Neural cell (in vitro differentiated cells): ENCODE measurements at regions not wholly inside any gene's neighbourhood (a gene's known extent, or its start where the extent isn't known, plus 50 kb on each side); places are given as distances from the start of the nearest gene placed in this dataset.

Experiments
- H2AFZ ChIP-seq: fragments of 200-600, 300-800 bp; sonication (generic), shearing (Covaris generic); 2 replicates; pipeline ENCODE4 v1.6.0; 2014; ENCODE audit warnings: low read depth, mild to moderate bottlenecking, antibody characterized with exemption, low read length, moderate library complexity
- H3F3A ChIP-seq: fragments of 200-600 bp; shearing (Covaris generic); 2 replicates; pipeline ENCODE4 v1.6.1; 2016; ENCODE audit warnings: mild to moderate bottlenecking, moderate library complexity, mixed read lengths, antibody characterized with exemption, low read length; ENCODE audit not compliant: insufficient read depth, poor library complexity, severe bottlenecking
- H3K27ac ChIP-seq: fragments of 200-600, 300-800 bp; sonication (generic), shearing (Covaris generic); 2 replicates; pipeline ENCODE4 v1.5.1; 2014; ENCODE audit warnings: mild to moderate bottlenecking, low read length, moderate library complexity
- H3K27me3 ChIP-seq: fragments of 300-800, 200-600 bp; sonication (generic), shearing (Covaris generic); 2 replicates; pipeline ENCODE4 v1.6.0; 2014; ENCODE audit warnings: mild to moderate bottlenecking, low read depth, low read length, moderate library complexity; ENCODE audit not compliant: insufficient read depth
- H3K36me3 ChIP-seq: fragments of 300-800, 200-600 bp; sonication (generic), shearing (Covaris generic); 2 replicates; pipeline ENCODE4 v1.5.1; 2014; ENCODE audit warnings: mild to moderate bottlenecking, antibody characterized with exemption, low read length, moderate library complexity; ENCODE audit not compliant: insufficient read depth
- H3K4me2 ChIP-seq: fragments of 300-800, 200-600 bp; sonication (generic), shearing (Covaris generic); 2 replicates; pipeline ENCODE4 v1.6.0; 2014; ENCODE audit warnings: mild to moderate bottlenecking, low read length
- H3K4me3 ChIP-seq: fragments of 300-800, 200-600 bp; sonication (generic), shearing (Covaris generic); 2 replicates; pipeline ENCODE4 v1.5.1; 2014; ENCODE audit warnings: mild to moderate bottlenecking, low read length, moderate library complexity
- H3K79me2 ChIP-seq: fragments of 200-600 bp; shearing (Covaris generic); replicated peaks from 2 replicates; pipeline ENCODE4 v1.6.0; 2014; ENCODE audit warnings: mild to moderate bottlenecking, low read length, moderate library complexity; ENCODE audit not compliant: insufficient read depth
- H3K9ac ChIP-seq: fragments of 300-800, 200-600 bp; sonication (generic), shearing (Covaris generic); 2 replicates; pipeline ENCODE4 v1.6.1; 2016; ENCODE audit warnings: mild to moderate bottlenecking, low read length, mixed read lengths
- H3K9me2 ChIP-seq: fragments of 200-600 bp; shearing (Covaris generic); 2 replicates; pipeline ENCODE4 v1.6.1; 2016; ENCODE audit warnings: mild to moderate bottlenecking, low read length, mixed read lengths; ENCODE audit not compliant: insufficient read depth
- H3K9me3 ChIP-seq: fragments of 200-600, 300-800 bp; sonication (generic), shearing (Covaris generic); 2 replicates; pipeline ENCODE4 v1.6.1; 2016; ENCODE audit warnings: mild to moderate bottlenecking, mixed run types, low read length, moderate library complexity, mixed read lengths
- H4K20me1 ChIP-seq: fragments of 200-600 bp; shearing (Covaris generic); 2 replicates; pipeline ENCODE4 v1.6.1; 2016; ENCODE audit warnings: mild to moderate bottlenecking, mixed run types; ENCODE audit not compliant: insufficient read depth
- EP300 ChIP-seq: fragments of 450-650 bp; conservative IDR thresholded peaks from 2 replicates; pipeline ENCODE4 v1.6.1; 2014; ENCODE audit warnings: antibody characterized with exemption, mild to moderate bottlenecking, moderate library complexity; ENCODE audit not compliant: poor library complexity, severe bottlenecking
- EZH2 ChIP-seq: fragments of 200-600, 300-800 bp; shearing (Covaris generic), sonication (generic); IDR thresholded peaks from 2 replicates; pipeline ENCODE4 v1.6.1; 2014; ENCODE audit warnings: antibody characterized with exemption, low read length, borderline replicate concordance, mild to moderate bottlenecking; ENCODE audit not compliant: insufficient read depth, poor library complexity, severe bottlenecking
- MXI1 ChIP-seq: fragments of 450-650 bp; conservative IDR thresholded peaks from 2 replicates; pipeline ENCODE4 v1.6.1; 2014; ENCODE audit warnings: antibody characterized with exemption, mild to moderate bottlenecking; ENCODE audit not compliant: poor library complexity, severe bottlenecking
- POLR2AphosphoS5 ChIP-seq: IDR thresholded peaks from 2 replicates; pipeline ENCODE4 v1.6.1; 2012
- RAD21 ChIP-seq: fragments of 450-650 bp; conservative IDR thresholded peaks from 2 replicates; pipeline ENCODE4 v1.6.1; 2014; ENCODE audit warnings: antibody characterized with exemption, mild to moderate bottlenecking, moderate library complexity
- SMC3 ChIP-seq: fragments of 450-650 bp; conservative IDR thresholded peaks from 2 replicates; pipeline ENCODE4 v1.6.1; 2014; ENCODE audit warnings: antibody characterized with exemption, mild to moderate bottlenecking, moderate library complexity; ENCODE audit not compliant: poor library complexity
- TAF1 ChIP-seq: IDR thresholded peaks from 2 replicates; pipeline ENCODE4 v1.6.1; 2012; ENCODE audit warnings: low read depth
- TF ChIP-seq, protein P1 (sequence below): IDR thresholded peaks from 2 replicates; pipeline ENCODE4 v1.6.1; 2012; ENCODE audit warnings: borderline replicate concordance
- TF ChIP-seq, protein P2 (sequence below): fragments of 450-650 bp; IDR thresholded peaks from 2 replicates; pipeline ENCODE4 v1.5.1; 2014; ENCODE audit warnings: antibody characterized with exemption, mild to moderate bottlenecking, moderate library complexity; ENCODE audit not compliant: poor library complexity, severe bottlenecking

DNA sequence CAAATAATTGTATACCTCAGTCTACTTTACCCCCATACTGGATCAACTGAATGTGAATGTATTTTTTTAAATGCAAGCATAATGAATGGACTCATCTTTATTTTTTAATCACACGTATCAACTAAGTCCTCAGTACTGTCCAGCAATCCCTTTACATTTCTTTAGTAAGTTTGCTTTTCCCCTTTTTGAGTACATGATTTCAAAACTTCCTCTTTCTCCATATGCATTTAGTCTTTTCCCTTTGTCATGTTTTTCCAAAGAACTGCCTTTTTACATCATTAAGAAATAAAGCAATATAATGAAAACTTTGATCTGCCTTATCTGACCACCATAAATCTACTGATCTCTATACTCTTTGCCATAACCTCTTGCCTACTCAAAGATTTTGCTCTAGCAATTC, 182.5 kb upstream of the AKR1E2 start:
- H3K9ac ChIP-seq: no peak overlapping the region
- H3F3A ChIP-seq: no peaks in the 10 kb centered on the region
- no peaks in the 10 kb centered on the region for H4K20me1 ChIP-seq
- H3K27ac ChIP-seq: no peak overlapping the region
- H2AFZ ChIP-seq: no peak overlapping the region
- no peaks in the 10 kb centered on the region for H3K9me2 ChIP-seq
- no peak overlapping the region for H3K4me2 ChIP-seq
- H3K4me3 ChIP-seq: no peak overlapping the region
- H3K9me3 ChIP-seq: no peaks in the 10 kb centered on the region
- peaks cover 4% of the 10 kb centered on the region for H3K27me3 ChIP-seq
- TF ChIP-seq TAF1 (no peak), RAD21 (no peak), MXI1 (no peak)
- no peaks in the 10 kb centered on the region for H3K36me3 ChIP-seq
- no peaks in the 10 kb centered on the region for H3K79me2 ChIP-seq

DNA sequence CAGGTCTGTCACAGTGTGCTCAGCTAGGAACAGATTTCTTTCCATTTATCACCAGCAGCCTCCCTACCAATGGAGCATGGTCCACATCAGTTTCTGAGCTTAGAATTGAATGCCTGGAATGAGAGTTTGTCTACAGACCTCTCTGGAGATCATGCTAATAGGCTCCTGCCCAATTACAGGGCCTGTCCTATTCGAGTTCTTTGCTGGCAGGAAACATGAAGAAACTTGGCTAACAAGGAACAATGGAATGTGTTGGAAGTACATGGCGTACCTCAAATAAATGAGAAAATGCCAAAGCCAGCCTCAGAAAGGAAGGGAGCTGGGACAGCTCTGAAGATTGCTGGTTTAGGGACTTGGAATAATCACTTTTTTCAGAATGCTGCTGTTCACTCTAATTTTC, 186.0 kb upstream of the AKR1E2 start:
- no peaks in the 10 kb centered on the region for H3K9me3 ChIP-seq
- no peaks in the 10 kb centered on the region for H3K79me2 ChIP-seq
- H3K4me3 ChIP-seq: no peak overlapping the region
- TF ChIP-seq TAF1 (no peak), POLR2AphosphoS5 (no peak), EZH2 (no peak), RAD21 (no peak), EP300 (no peak), MXI1 (no peak), SMC3 (no peak)
- TF ChIP-seq, protein P1, sequence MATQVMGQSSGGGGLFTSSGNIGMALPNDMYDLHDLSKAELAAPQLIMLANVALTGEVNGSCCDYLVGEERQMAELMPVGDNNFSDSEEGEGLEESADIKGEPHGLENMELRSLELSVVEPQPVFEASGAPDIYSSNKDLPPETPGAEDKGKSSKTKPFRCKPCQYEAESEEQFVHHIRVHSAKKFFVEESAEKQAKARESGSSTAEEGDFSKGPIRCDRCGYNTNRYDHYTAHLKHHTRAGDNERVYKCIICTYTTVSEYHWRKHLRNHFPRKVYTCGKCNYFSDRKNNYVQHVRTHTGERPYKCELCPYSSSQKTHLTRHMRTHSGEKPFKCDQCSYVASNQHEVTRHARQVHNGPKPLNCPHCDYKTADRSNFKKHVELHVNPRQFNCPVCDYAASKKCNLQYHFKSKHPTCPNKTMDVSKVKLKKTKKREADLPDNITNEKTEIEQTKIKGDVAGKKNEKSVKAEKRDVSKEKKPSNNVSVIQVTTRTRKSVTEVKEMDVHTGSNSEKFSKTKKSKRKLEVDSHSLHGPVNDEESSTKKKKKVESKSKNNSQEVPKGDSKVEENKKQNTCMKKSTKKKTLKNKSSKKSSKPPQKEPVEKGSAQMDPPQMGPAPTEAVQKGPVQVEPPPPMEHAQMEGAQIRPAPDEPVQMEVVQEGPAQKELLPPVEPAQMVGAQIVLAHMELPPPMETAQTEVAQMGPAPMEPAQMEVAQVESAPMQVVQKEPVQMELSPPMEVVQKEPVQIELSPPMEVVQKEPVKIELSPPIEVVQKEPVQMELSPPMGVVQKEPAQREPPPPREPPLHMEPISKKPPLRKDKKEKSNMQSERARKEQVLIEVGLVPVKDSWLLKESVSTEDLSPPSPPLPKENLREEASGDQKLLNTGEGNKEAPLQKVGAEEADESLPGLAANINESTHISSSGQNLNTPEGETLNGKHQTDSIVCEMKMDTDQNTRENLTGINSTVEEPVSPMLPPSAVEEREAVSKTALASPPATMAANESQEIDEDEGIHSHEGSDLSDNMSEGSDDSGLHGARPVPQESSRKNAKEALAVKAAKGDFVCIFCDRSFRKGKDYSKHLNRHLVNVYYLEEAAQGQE: no peak
- TF ChIP-seq, protein P2, sequence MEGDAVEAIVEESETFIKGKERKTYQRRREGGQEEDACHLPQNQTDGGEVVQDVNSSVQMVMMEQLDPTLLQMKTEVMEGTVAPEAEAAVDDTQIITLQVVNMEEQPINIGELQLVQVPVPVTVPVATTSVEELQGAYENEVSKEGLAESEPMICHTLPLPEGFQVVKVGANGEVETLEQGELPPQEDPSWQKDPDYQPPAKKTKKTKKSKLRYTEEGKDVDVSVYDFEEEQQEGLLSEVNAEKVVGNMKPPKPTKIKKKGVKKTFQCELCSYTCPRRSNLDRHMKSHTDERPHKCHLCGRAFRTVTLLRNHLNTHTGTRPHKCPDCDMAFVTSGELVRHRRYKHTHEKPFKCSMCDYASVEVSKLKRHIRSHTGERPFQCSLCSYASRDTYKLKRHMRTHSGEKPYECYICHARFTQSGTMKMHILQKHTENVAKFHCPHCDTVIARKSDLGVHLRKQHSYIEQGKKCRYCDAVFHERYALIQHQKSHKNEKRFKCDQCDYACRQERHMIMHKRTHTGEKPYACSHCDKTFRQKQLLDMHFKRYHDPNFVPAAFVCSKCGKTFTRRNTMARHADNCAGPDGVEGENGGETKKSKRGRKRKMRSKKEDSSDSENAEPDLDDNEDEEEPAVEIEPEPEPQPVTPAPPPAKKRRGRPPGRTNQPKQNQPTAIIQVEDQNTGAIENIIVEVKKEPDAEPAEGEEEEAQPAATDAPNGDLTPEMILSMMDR: no peak
- no peaks in the 10 kb centered on the region for H3K9me2 ChIP-seq
- H3F3A ChIP-seq: no peaks in the 10 kb centered on the region
- H2AFZ ChIP-seq: no peak overlapping the region
- no peak overlapping the region for H3K27ac ChIP-seq
- no peak overlapping the region for H3K4me2 ChIP-seq
- H3K9ac ChIP-seq: no peak overlapping the region
- H4K20me1 ChIP-seq: no peaks in the 10 kb centered on the region
- no peaks in the 10 kb centered on the region for H3K36me3 ChIP-seq
- H3K27me3 ChIP-seq: no peaks in the 10 kb centered on the region

DNA sequence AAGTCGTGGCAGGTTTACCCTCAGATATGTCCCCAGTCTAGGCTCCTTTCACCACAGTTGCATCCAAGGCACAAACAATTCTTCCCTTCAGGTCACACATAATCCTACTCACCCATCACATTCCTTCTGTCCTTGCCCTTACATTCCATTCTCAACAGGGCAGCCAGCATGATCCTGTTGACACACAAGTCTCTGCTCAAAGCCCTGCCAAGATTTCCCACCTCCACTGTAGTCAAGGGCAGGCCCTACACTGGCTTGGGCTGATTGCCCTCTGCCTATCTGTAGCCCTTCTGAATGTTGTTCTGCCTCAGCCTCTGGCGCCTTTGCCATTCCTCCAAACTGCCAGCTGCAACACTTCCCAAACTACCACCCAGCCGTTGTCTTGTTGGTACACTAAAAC, 187.9 kb upstream of the AKR1E2 start:
- Histone ChIP-seq H3F3A (no peaks in the 10 kb centered on the region), H3K4me3 (no peak overlapping the region), H3K27ac (no peak overlapping the region), H3K36me3 (no peaks in the 10 kb centered on the region), H3K27me3 (no peaks in the 10 kb centered on the region), H3K9me2 (no peaks in the 10 kb centered on the region), H3K79me2 (no peaks in the 10 kb centered on the region), H2AFZ (no peak overlapping the region), H3K9me3 (no peaks in the 10 kb centered on the region), H3K4me2 (no peak overlapping the region), H4K20me1 (no peaks in the 10 kb centered on the region), H3K9ac (no peak overlapping the region)
- TF ChIP-seq RAD21 (no peak), POLR2AphosphoS5 (no peak), EZH2 (no peak), MXI1 (no peak), EP300 (no peak), SMC3 (no peak), TAF1 (no peak)
- TF ChIP-seq, protein P1: no peak
- TF ChIP-seq, protein P2: no peak
